ENCODE measurements at regions not wholly inside any gene's neighbourhood (a gene's known extent, or its start where the extent isn't known, plus 50 kb on each side); places are given as distances from the start of the nearest gene placed in this dataset.

DNA sequence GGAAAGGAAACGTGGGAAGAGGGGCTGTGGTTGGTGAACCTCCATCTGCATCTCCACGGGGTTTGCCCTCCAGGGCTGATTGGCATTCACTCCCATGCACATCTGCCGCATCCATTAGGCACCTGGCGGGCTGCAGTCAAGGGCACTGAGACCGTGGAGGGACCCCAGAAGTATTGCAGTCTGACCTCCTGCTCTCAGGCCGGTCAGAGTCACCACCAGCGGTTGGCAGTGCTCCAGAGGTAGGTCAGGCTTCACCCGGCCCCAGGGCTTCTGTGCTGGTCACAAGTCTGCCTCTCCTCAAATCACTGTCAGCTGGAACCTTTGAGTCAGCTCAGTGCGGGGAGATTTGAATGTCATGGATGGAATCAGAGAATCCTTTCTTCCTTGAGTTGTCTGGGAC is 132.3 kb downstream of the PAPOLA start:
- WGBS, 2 donors (ENCODE audit: low coverage in 1 of 2): 84% methylated on average over 9 of the region's 9 CpGs; no CpG with 5 or more reads in 1 of the 2 donors
- no peaks in the 10 kb centered on the region for H3K9me3 ChIP-seq
- intact Hi-C loops (cut with DNase I; ENCODE audit: low total_unique reads): no loop called here
- no peaks in the 10 kb centered on the region for H3K4me1 ChIP-seq
- H3K27ac ChIP-seq: no peak overlapping the region
- DNase-seq: no peak
- in situ Hi-C loops (cut with MboI; ENCODE audit: low pct_ligation_motif_present in 1 of 4, low pct_unique_long_range_greater_than_20kb in 1 of 4, low sequenced_read_pairs in 3 of 4): no loop called here
- H3K36me3 ChIP-seq: no peaks in the 10 kb centered on the region
- no peak overlapping the region for H3K4me3 ChIP-seq
- H3K27me3 ChIP-seq: no peaks in the 10 kb centered on the region
- TF ChIP-seq POLR2AphosphoS5 (IDR thresholded peaks at IDR 0.05): no peak
- no peak for TF ChIP-seq POLR2A (IDR thresholded peaks at IDR 0.05)
- TF ChIP-seq, protein P1, sequence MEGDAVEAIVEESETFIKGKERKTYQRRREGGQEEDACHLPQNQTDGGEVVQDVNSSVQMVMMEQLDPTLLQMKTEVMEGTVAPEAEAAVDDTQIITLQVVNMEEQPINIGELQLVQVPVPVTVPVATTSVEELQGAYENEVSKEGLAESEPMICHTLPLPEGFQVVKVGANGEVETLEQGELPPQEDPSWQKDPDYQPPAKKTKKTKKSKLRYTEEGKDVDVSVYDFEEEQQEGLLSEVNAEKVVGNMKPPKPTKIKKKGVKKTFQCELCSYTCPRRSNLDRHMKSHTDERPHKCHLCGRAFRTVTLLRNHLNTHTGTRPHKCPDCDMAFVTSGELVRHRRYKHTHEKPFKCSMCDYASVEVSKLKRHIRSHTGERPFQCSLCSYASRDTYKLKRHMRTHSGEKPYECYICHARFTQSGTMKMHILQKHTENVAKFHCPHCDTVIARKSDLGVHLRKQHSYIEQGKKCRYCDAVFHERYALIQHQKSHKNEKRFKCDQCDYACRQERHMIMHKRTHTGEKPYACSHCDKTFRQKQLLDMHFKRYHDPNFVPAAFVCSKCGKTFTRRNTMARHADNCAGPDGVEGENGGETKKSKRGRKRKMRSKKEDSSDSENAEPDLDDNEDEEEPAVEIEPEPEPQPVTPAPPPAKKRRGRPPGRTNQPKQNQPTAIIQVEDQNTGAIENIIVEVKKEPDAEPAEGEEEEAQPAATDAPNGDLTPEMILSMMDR (IDR thresholded peaks at IDR 0.05): no peak

DNA sequence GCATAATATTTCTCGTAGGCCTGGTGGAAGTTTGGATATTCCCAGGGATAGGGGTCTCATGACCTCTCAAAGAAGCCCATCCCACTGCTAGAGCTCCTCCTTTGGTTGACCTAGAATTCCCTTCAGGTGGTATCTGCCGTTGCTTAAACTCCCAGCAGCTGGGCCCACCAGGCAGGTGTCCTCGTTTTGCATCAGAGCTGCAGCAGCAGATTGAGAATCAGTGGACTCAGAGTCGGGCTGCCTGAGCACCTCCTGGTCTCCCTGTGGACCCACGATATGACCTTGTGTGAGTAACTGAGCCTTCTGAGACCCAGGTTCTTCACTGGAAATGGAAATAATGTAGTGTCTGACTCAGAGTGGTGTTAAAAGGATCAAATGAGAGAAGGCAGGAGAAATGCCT is 132.7 kb downstream of the PAPOLA start:
- DNase-seq: no peak
- 50 to 68% methylated on average over 1 to 5 of the region's 5 CpGs for WGBS, 2 donors (ENCODE audit: low coverage in 1 of 2)
- intact Hi-C loops (cut with DNase I; ENCODE audit: low total_unique reads): no loop called here

DNA sequence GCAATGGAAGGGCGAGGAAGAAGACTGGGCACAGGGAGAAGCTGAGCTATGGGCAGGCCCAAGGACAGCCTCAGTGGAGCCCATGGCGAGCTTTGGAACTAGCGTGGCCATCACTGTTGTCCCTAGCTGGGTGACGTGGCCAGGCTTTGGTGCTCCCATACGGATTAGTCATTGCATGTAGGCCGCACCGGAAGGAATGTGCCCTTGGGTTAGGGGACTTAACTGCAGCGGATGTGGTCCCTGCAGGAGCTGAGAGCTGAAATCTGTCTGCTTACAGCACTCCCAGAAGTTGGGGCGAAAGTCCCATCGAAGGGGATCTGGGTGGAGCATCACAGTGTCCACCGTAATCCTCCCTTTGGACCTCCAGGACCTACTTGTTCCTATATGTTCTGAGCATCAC is 133.7 kb downstream of the PAPOLA start:
- no peaks in the 10 kb centered on the region for H3K9me3 ChIP-seq
- WGBS, 2 donors (ENCODE audit: low coverage in 1 of 2): 73 to 80% methylated on average over 2 to 11 of the region's 11 CpGs
- H3K27me3 ChIP-seq: no peaks in the 10 kb centered on the region
- no peak for DNase-seq
- no peak overlapping the region for H3K4me3 ChIP-seq
- H3K36me3 ChIP-seq: no peaks in the 10 kb centered on the region
- no peak for TF ChIP-seq EP300 (IDR thresholded peaks at IDR 0.05; ENCODE audit: low read depth)
- TF ChIP-seq, protein P1 (IDR thresholded peaks at IDR 0.05): no peak
- TF ChIP-seq POLR2AphosphoS5 (IDR thresholded peaks at IDR 0.05): no peak
- TF ChIP-seq POLR2A (IDR thresholded peaks at IDR 0.05): no peak
- intact Hi-C loops (cut with DNase I; ENCODE audit: low total_unique reads): no loop called here
- H3K27ac ChIP-seq: no peak overlapping the region
- in situ Hi-C loops (cut with MboI; ENCODE audit: low pct_ligation_motif_present in 1 of 4, low pct_unique_long_range_greater_than_20kb in 1 of 4, low sequenced_read_pairs in 3 of 4): no loop called here
- H3K4me1 ChIP-seq: no peaks in the 10 kb centered on the region

More for the DNA sequence above, 132.7 kb downstream of the PAPOLA start:
- in situ Hi-C loops (cut with MboI; ENCODE audit: low pct_ligation_motif_present in 1 of 4, low pct_unique_long_range_greater_than_20kb in 1 of 4, low sequenced_read_pairs in 3 of 4): no loop called here
- Histone ChIP-seq H3K4me3 (no peak overlapping the region), H3K36me3 (no peaks in the 10 kb centered on the region), H3K27me3 (no peaks in the 10 kb centered on the region), H3K4me1 (no peaks in the 10 kb centered on the region), H3K9me3 (no peaks in the 10 kb centered on the region), H3K27ac (no peak overlapping the region)
- no peak for TF ChIP-seq POLR2A (IDR thresholded peaks at IDR 0.05)
- TF ChIP-seq, protein P1 (IDR thresholded peaks at IDR 0.05): no peak
- no peak for TF ChIP-seq EP300 (IDR thresholded peaks at IDR 0.05; ENCODE audit: low read depth)
- no peak for TF ChIP-seq POLR2AphosphoS5 (IDR thresholded peaks at IDR 0.05)

DNA sequence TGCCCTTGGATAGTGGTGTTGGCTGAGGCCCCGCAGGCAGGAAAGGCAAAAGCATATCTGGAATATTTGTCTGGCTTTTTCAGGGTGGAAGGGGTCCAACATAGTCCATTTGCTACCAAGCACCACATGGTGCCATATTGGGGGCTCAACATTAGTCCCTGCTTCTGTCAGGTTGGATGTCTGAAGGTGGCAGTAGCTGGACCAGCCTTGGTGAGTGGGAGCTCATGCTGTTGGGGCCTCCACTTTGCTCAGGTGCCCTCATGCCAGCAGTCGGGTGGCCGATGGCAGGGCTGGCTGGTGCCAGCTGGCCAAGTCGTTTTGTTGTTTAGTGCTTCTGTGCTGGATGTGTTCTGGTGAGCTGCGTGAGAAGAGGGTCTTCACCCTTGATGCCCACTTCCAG is 135.3 kb downstream of the PAPOLA start:
- TF ChIP-seq, protein P1 (IDR thresholded peaks at IDR 0.05): no peak
- no peak for TF ChIP-seq EP300 (IDR thresholded peaks at IDR 0.05; ENCODE audit: low read depth)
- no peak for TF ChIP-seq POLR2A (IDR thresholded peaks at IDR 0.05)
- no peak for TF ChIP-seq POLR2AphosphoS5 (IDR thresholded peaks at IDR 0.05)
- whole genome bisulfite sequencing, 2 donors (ENCODE audit: low coverage in 1 of 2): 92% methylated on average over 5 of the region's 5 CpGs; no CpG with 5 or more reads in 1 of the 2 donors
- no peaks in the 10 kb centered on the region for H3K4me1 ChIP-seq
- DNase-seq: no peak
- no peaks in the 10 kb centered on the region for H3K9me3 ChIP-seq
- H3K27me3 ChIP-seq: no peaks in the 10 kb centered on the region
- no peak overlapping the region for H3K4me3 ChIP-seq
- H3K36me3 ChIP-seq: no peaks in the 10 kb centered on the region
- in situ Hi-C loops (cut with MboI; ENCODE audit: low pct_ligation_motif_present in 1 of 4, low pct_unique_long_range_greater_than_20kb in 1 of 4, low sequenced_read_pairs in 3 of 4) (no loop called here), intact Hi-C loops (cut with DNase I; ENCODE audit: low total_unique reads) (no loop called here)
- no peak overlapping the region for H3K27ac ChIP-seq

Measured in transverse colon (tissue), 4 donors.